GM12892 (cell line): ENCODE measurements at regions not wholly inside any gene's neighbourhood (a gene's known extent, or its start where the extent isn't known, plus 50 kb on each side); places are given as distances from the start of the nearest gene placed in this dataset.

Source experiments
- POLR2A ChIP-seq: IDR thresholded peaks from 2 replicates; pipeline ENCODE4 v1.6.1; 2011; ENCODE audit warnings: low read depth, low read length, control low read depth
- POLR2AphosphoS5 ChIP-seq: IDR thresholded peaks from 2 replicates; pipeline ENCODE4 v1.6.1; 2011; ENCODE audit warnings: low read depth, low read length, control low read depth

GRCh38 chr6:67896476-67896875, 738.6 kb upstream of the ADGRB3 start:
- TF ChIP-seq POLR2AphosphoS5, result no peak
- TF ChIP-seq POLR2A, result no peak
